ENCODE measurements at regions not wholly inside any gene's neighbourhood (a gene's known extent, or its start where the extent isn't known, plus 50 kb on each side); places are given as distances from the start of the nearest gene placed in this dataset.
A peak's percentile ranks its signal among the peaks of the same experiment; 100 is the strongest.

GRCh38 chr14:87656315-87656714 is 336.7 kb downstream of the GALC start:
- no peaks in the 10 kb centered on the region for H3K9me3 ChIP-seq
- no peaks in the 10 kb centered on the region for H3K36me3 ChIP-seq
- no peaks in the 10 kb centered on the region for H3K4me1 ChIP-seq
- DNase-seq: no peak
- H3K4me3 ChIP-seq (replicated peaks in 1 of 3): no peak overlapping the region
- intact Hi-C loops (cut with DNase I): no loop called here
- 70 to 82% methylated on average over 1 of the region's 1 CpG for WGBS, 2 donors
- no peak overlapping the region for H3K27ac ChIP-seq
- H3K27me3 ChIP-seq: no peaks in the 10 kb centered on the region
- TF ChIP-seq, protein P1, sequence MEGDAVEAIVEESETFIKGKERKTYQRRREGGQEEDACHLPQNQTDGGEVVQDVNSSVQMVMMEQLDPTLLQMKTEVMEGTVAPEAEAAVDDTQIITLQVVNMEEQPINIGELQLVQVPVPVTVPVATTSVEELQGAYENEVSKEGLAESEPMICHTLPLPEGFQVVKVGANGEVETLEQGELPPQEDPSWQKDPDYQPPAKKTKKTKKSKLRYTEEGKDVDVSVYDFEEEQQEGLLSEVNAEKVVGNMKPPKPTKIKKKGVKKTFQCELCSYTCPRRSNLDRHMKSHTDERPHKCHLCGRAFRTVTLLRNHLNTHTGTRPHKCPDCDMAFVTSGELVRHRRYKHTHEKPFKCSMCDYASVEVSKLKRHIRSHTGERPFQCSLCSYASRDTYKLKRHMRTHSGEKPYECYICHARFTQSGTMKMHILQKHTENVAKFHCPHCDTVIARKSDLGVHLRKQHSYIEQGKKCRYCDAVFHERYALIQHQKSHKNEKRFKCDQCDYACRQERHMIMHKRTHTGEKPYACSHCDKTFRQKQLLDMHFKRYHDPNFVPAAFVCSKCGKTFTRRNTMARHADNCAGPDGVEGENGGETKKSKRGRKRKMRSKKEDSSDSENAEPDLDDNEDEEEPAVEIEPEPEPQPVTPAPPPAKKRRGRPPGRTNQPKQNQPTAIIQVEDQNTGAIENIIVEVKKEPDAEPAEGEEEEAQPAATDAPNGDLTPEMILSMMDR (IDR thresholded peaks at IDR 0.05): no peak
- no peak for TF ChIP-seq POLR2A (IDR thresholded peaks at IDR 0.05)

DNA sequence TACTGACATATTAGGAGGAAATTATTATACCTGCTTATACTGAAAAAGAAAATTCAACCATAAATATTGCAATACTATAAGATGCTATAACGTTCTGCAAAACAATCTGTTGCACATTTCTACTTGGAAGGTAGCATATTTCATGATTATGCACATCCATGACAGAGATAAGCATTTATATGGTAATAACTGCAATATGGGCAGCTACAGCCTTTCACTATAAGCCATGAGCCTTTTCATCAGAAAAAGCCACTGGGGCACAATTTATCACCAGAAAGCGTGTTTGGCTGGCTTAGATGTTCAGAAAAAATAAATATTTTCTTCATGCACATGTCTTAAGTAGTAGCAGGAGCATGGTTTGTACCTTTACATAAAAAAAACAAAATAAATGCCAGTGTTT is 340.7 kb downstream of the GALC start:
- intact Hi-C loops (cut with DNase I): no loop called here
- no peaks in the 10 kb centered on the region for H3K27me3 ChIP-seq

GRCh38 chr14:87644689-87645088 is 348.3 kb downstream of the GALC start:
- WGBS, 2 donors: 93 to 97% methylated on average over 3 of the region's 3 CpGs
- H3K9me3 ChIP-seq: no peaks in the 10 kb centered on the region

More for the DNA sequence above, 340.7 kb downstream of the GALC start:
- H3K27ac ChIP-seq: no peak overlapping the region
- H3K9me3 ChIP-seq: no peaks in the 10 kb centered on the region
- WGBS, 2 donors: 83% methylated on average over 2 of the region's 2 CpGs
- no peaks in the 10 kb centered on the region for H3K36me3 ChIP-seq
- no peaks in the 10 kb centered on the region for H3K4me1 ChIP-seq
- no peak for TF ChIP-seq POLR2A (IDR thresholded peaks at IDR 0.05)
- TF ChIP-seq, protein P1 (IDR thresholded peaks at IDR 0.05): no peak
- DNase-seq: no peak
- H3K4me3 ChIP-seq (replicated peaks in 1 of 3): no peak overlapping the region

GRCh38 chr14:87643005-87643404 is 350.0 kb downstream of the GALC start:
- WGBS, 2 donors: 20 to 22% methylated on average over 4 of the region's 4 CpGs
- H3K27ac ChIP-seq: no peak overlapping the region
- H3K9me3 ChIP-seq: no peaks in the 10 kb centered on the region
- H3K4me3 ChIP-seq (replicated peaks in 1 of 3): no peak overlapping the region
- TF ChIP-seq, protein P1 (IDR thresholded peaks at IDR 0.05): no peak
- TF ChIP-seq POLR2A (IDR thresholded peaks at IDR 0.05): no peak
- H3K36me3 ChIP-seq: no peaks in the 10 kb centered on the region
- H3K27me3 ChIP-seq: no peaks in the 10 kb centered on the region
- intact Hi-C loops (cut with DNase I): no loop called here
- H3K4me1 ChIP-seq: no peaks in the 10 kb centered on the region
- peak; percentile 80 for DNase-seq

More at GRCh38 chr14:87644689-87645088, 348.3 kb downstream of the GALC start:
- no peaks in the 10 kb centered on the region for H3K36me3 ChIP-seq
- no peak for TF ChIP-seq POLR2A (IDR thresholded peaks at IDR 0.05)
- TF ChIP-seq, protein P1 (IDR thresholded peaks at IDR 0.05): no peak
- intact Hi-C loops (cut with DNase I): no loop called here
- no peak overlapping the region for H3K4me3 ChIP-seq (replicated peaks in 1 of 3)
- no peaks in the 10 kb centered on the region for H3K27me3 ChIP-seq
- H3K27ac ChIP-seq: no peak overlapping the region
- H3K4me1 ChIP-seq: no peaks in the 10 kb centered on the region
- no peak for DNase-seq

- intact Hi-C loops (cut with DNase I): no loop called here
- Histone ChIP-seq H3K36me3 (no peaks in the 10 kb centered on the region), H3K4me1 (no peaks in the 10 kb centered on the region), H3K27ac (no peak overlapping the region), H3K9me3 (no peaks in the 10 kb centered on the region), H3K4me3 (replicated peaks in 1 of 3) (no peak overlapping the region), H3K27me3 (no peaks in the 10 kb centered on the region)
- no peak for DNase-seq
- TF ChIP-seq POLR2A (IDR thresholded peaks at IDR 0.05): no peak
- TF ChIP-seq, protein P1 (IDR thresholded peaks at IDR 0.05): no peak
These were observed 352.4 kb downstream of the GALC start for GRCh38 chr14:87640553-87640952.

All from thyroid gland (tissue), 4 donors.